ENCODE measurements at regions not wholly inside any gene's neighbourhood (a gene's known extent, or its start where the extent isn't known, plus 50 kb on each side); places are given as distances from the start of the nearest gene placed in this dataset.
"Not testable (repeated sequence)": the region's sequence is repeated elsewhere in the genome, so short reads cannot be mapped to it uniquely, and the experiment has no call there.

GRCh38 chr7:65807067-65807466, 65.8 kb upstream of the VKORC1L1 start:
- H3K9ac ChIP-seq (replicated peaks in 1 of 4; ENCODE audit: extremely low read depth in 1 of 4, low read depth in 3 of 4, low read length in 3 of 4); H3K4me3 ChIP-seq (ENCODE audit: extremely low read depth in 1 of 4, insufficient read depth in 2 of 4, low read depth in 3 of 4, low read length in 4 of 4); H3K79me2 ChIP-seq (ENCODE audit: control insufficient read depth in 1 of 2, insufficient read depth in 2 of 2, low read length in 2 of 2); H3K4me1 ChIP-seq (replicated peaks in 1 of 4; ENCODE audit: control insufficient read depth in 3 of 4, insufficient read depth in 4 of 4, low read length in 3 of 4); H3K27ac ChIP-seq (ENCODE audit: low read depth, low read length); H3K27me3 ChIP-seq (replicated peaks in 1 of 4; ENCODE audit: control insufficient read depth in 3 of 4, extremely low read depth in 1 of 4, insufficient read depth in 3 of 4, low read length in 3 of 4); H3K23me2 ChIP-seq (ENCODE audit: low read depth, low read length); H3K4ac ChIP-seq (replicated peaks; ENCODE audit: insufficient read length, low read depth, low read length); H3K18ac ChIP-seq (ENCODE audit: extremely low read depth, low read length); H4K91ac ChIP-seq (replicated peaks; ENCODE audit: insufficient read length, low read length); H3K79me1 ChIP-seq (ENCODE audit: low read depth, low read length); CTCF ChIA-PET (ENCODE audit: partially characterized antibody); H2BK5ac ChIP-seq (ENCODE audit: low read depth, low read length); H4K5ac ChIP-seq (ENCODE audit: insufficient read length, low read depth, low read length); H2BK120ac ChIP-seq (replicated peaks; ENCODE audit: low read depth, low read length); H3K4me2 ChIP-seq (ENCODE audit: insufficient read depth in 1 of 2, low read depth in 2 of 2, low read length in 2 of 2); FAIRE-seq; H2BK20ac ChIP-seq (ENCODE audit: low read length); H2AK5ac ChIP-seq (ENCODE audit: low read depth, low read length); H3K36me3 ChIP-seq (ENCODE audit: control insufficient read depth in 2 of 4, insufficient read depth in 4 of 4, low read length in 3 of 4); H2BK15ac ChIP-seq (ENCODE audit: low read length); H2BK12ac ChIP-seq (ENCODE audit: low read depth, low read length); H3K56ac ChIP-seq (replicated peaks; ENCODE audit: insufficient read length, low read depth, low read length); H2AFZ ChIP-seq (ENCODE audit: low read length); DNase-seq (ENCODE audit: low read depth in 1 of 2, low spot score in 2 of 2); H3K9me3 ChIP-seq (ENCODE audit: insufficient read depth in 2 of 2, low read depth in 1 of 2, low read length in 1 of 2); H4K8ac ChIP-seq (ENCODE audit: extremely low read depth, insufficient read depth, low read length); H3K14ac ChIP-seq (ENCODE audit: insufficient read length); H3K23ac ChIP-seq (ENCODE audit: insufficient read length); H4K20me1 ChIP-seq (replicated peaks in 1 of 2; ENCODE audit: control insufficient read depth in 1 of 2, insufficient read depth in 2 of 2, low read length in 2 of 2): not testable (repeated sequence)
- WGBS, 2 experiments (ENCODE audit: extremely low coverage in 1 of 2, insufficient coverage in 1 of 2, insufficient read length in 1 of 2, insufficient replicate concordance in 2 of 2, low coverage in 1 of 2, low lambda C conversion rate in 2 of 2, missing lambda C conversion rate in 1 of 2): 58% methylated on average over 5 of the region's 5 CpGs; no CpG with 5 or more reads in 1 of the 2 experiments
- POLR2A ChIA-PET (ENCODE audit: partially characterized antibody): interaction anchor here (0.8 kb wide), 2 partner anchors 9 to 31 kb away, joined by 3 read pairs; no protein-coding TSS in a partner anchor

Data from H1 (cell line).